OCI-LY1 (cell line): ENCODE measurements at regions not wholly inside any gene's neighbourhood (a gene's known extent, or its start where the extent isn't known, plus 50 kb on each side); places are given as distances from the start of the nearest gene placed in this dataset.

ENCODE experiments used
- H2AFZ ChIP-seq: fragments of 200-600 bp; sonication (generic), shearing (Covaris generic); 2 replicates; pipeline ENCODE4 v1.6.0; 2014; ENCODE audit warnings: antibody characterized with exemption, mild to moderate bottlenecking, low read length
- H3F3A ChIP-seq: fragments of 200-600 bp; sonication (generic), shearing (Covaris generic); 2 replicates; pipeline ENCODE4 v1.6.0; 2014; ENCODE audit warnings: mild to moderate bottlenecking, antibody characterized with exemption, low read length, moderate library complexity; ENCODE audit not compliant: insufficient read depth
- H3K27ac ChIP-seq: fragments of 200-600 bp; sonication (generic); 2 replicates; pipeline ENCODE4 v1.5.1; 2014; ENCODE audit warnings: low read length, mixed run types, mild to moderate bottlenecking, low read depth; ENCODE audit not compliant: poor library complexity, severe bottlenecking
- H3K27me3 ChIP-seq: fragments of 200-600 bp; sonication (generic); 2 replicates; pipeline ENCODE4 v1.6.0; 2014; ENCODE audit warnings: antibody characterized with exemption, mild to moderate bottlenecking, low read length, moderate library complexity; ENCODE audit not compliant: insufficient read depth
- H3K36me3 ChIP-seq: fragments of 200-600 bp; sonication (generic); 2 replicates; pipeline ENCODE4 v1.6.1; 2014; ENCODE audit warnings: mild to moderate bottlenecking, antibody characterized with exemption, low read length, moderate library complexity, mixed read lengths; ENCODE audit not compliant: insufficient read depth
- H3K4me1 ChIP-seq: fragments of 200-600 bp; sonication (generic); 2 replicates; pipeline ENCODE4 v1.5.1; 2014; ENCODE audit warnings: mild to moderate bottlenecking, low read length, moderate library complexity; ENCODE audit not compliant: insufficient read depth, severe bottlenecking
- H3K4me2 ChIP-seq: fragments of 200-600 bp; sonication (generic), shearing (Covaris generic); 2 replicates; pipeline ENCODE4 v1.6.1; 2014; ENCODE audit warnings: low read length
- H3K4me3 ChIP-seq: fragments of 200-600 bp; sonication (generic); 2 replicates; pipeline ENCODE4 v1.5.1; 2014; ENCODE audit warnings: low read length, low read depth, mild to moderate bottlenecking, mixed read lengths; ENCODE audit not compliant: poor library complexity, severe bottlenecking
- H3K79me2 ChIP-seq: fragments of 200-600 bp; shearing (Covaris generic); 2 replicates; pipeline ENCODE4 v1.6.1; 2016; ENCODE audit warnings: mixed run types, low read length, mixed read lengths; ENCODE audit not compliant: insufficient read depth
- H3K9ac ChIP-seq: fragments of 200-600 bp; sonication (generic), shearing (Covaris generic); 2 replicates; pipeline ENCODE4 v1.6.1; 2014; ENCODE audit warnings: mild to moderate bottlenecking, low read length, mixed read lengths
- H3K9me2 ChIP-seq: fragments of 200-600 bp; sonication (generic), shearing (Covaris generic); 2 replicates; pipeline ENCODE4 v1.6.1; 2014; ENCODE audit warnings: low read depth, mild to moderate bottlenecking, low read length, mixed read lengths
- H3K9me3 ChIP-seq: fragments of 200-600 bp; shearing (Covaris generic); 2 replicates; pipeline ENCODE4 v1.6.1; 2014; ENCODE audit warnings: low read length, mixed read lengths
- H4K20me1 ChIP-seq: fragments of 200-600 bp; sonication (generic), shearing (Covaris generic); 2 replicates; pipeline ENCODE4 v1.6.0; 2016; ENCODE audit warnings: mild to moderate bottlenecking, low read length; ENCODE audit not compliant: insufficient read depth
- CTCF ChIP-seq: fragments of 200-600 bp; sonication (generic), shearing (Covaris generic); IDR thresholded peaks from 2 replicates; pipeline ENCODE4 v1.5.1; 2017; ENCODE audit warnings: mild to moderate bottlenecking, antibody characterized with exemption, low read length, moderate library complexity, mixed read lengths
- EZH2 ChIP-seq: fragments of 200-600 bp; sonication (generic), shearing (Covaris generic); IDR thresholded peaks from 2 replicates; pipeline ENCODE4 v1.8.0; 2017; ENCODE audit warnings: borderline replicate concordance, mixed run types, mild to moderate bottlenecking, antibody characterized with exemption, low read length, moderate library complexity, mixed read lengths

- Histone ChIP-seq H3K27me3 (no peaks in the 10 kb centered on the region), H3K4me1 (no peaks in the 10 kb centered on the region), H3K9me3 (no peaks in the 10 kb centered on the region), H3K9me2 (no peaks in the 10 kb centered on the region), H4K20me1 (no peaks in the 10 kb centered on the region), H3K36me3 (no peaks in the 10 kb centered on the region), H2AFZ (no peak overlapping the region), H3F3A (no peaks in the 10 kb centered on the region), H3K4me3 (no peak overlapping the region), H3K27ac (no peak overlapping the region), H3K9ac (no peak overlapping the region), H3K4me2 (no peak overlapping the region), H3K79me2 (no peaks in the 10 kb centered on the region)
- TF ChIP-seq EZH2 (no peak), CTCF (no peak)
These were observed 214.1 kb upstream of the ZNF32 start for GRCh38 chr10:43862756-43863155.

- TF ChIP-seq CTCF (no peak), EZH2 (no peak)
- Histone ChIP-seq H3K4me1 (no peaks in the 10 kb centered on the region), H3K9me2 (no peaks in the 10 kb centered on the region), H3K9ac (no peak overlapping the region), H3K4me2 (no peak overlapping the region), H4K20me1 (no peaks in the 10 kb centered on the region), H3K9me3 (no peaks in the 10 kb centered on the region), H3K27ac (no peak overlapping the region), H3K79me2 (no peaks in the 10 kb centered on the region), H3F3A (no peaks in the 10 kb centered on the region), H3K36me3 (no peaks in the 10 kb centered on the region), H3K4me3 (no peak overlapping the region), H2AFZ (no peak overlapping the region), H3K27me3 (no peaks in the 10 kb centered on the region)
These were observed 213.5 kb upstream of the ZNF32 start for GRCh38 chr10:43861966-43862751.

- H4K20me1 ChIP-seq, result no peaks in the 10 kb centered on the region
- H3K9me3 ChIP-seq, result no peaks in the 10 kb centered on the region
- H3K36me3 ChIP-seq, result no peaks in the 10 kb centered on the region
- no peak overlapping the region for H3K9ac ChIP-seq
- H3K27me3 ChIP-seq, result no peaks in the 10 kb centered on the region
- H3K9me2 ChIP-seq, result no peaks in the 10 kb centered on the region
- H3K79me2 ChIP-seq, result no peaks in the 10 kb centered on the region
- H3K27ac ChIP-seq, result no peak overlapping the region
- H3K4me3 ChIP-seq, result no peak overlapping the region
- no peaks in the 10 kb centered on the region for H3K4me1 ChIP-seq
- H2AFZ ChIP-seq, result no peak overlapping the region
- TF ChIP-seq EZH2 (no peak), CTCF (no peak)
- no peak overlapping the region for H3K4me2 ChIP-seq
- H3F3A ChIP-seq, result no peaks in the 10 kb centered on the region
These were observed 210.4 kb upstream of the ZNF32 start for GRCh38 chr10:43859016-43859525.
